GM12878 (cell line): ENCODE measurements at regions not wholly inside any gene's neighbourhood (a gene's known extent, or its start where the extent isn't known, plus 50 kb on each side); places are given as distances from the start of the nearest gene placed in this dataset.

Experiments
- ATF2 ChIP-seq: IDR thresholded peaks from 2 replicates; pipeline ENCODE4 v1.6.1; 2012; ENCODE audit warnings: low read length, inconsistent platforms
- BMI1 ChIP-seq: fragments of 450-650 bp; IDR thresholded peaks from 2 replicates; pipeline ENCODE4 v1.6.1; 2016; ENCODE audit warnings: mild to moderate bottlenecking, moderate library complexity, borderline replicate concordance
- CTCF ChIP-seq, 3 experiments: IDR thresholded peaks in 2 of 3; conservative IDR thresholded peaks in 1 of 3; 2 replicates each; pipeline ENCODE4 v1.5.1; 2011; ENCODE audit warnings: low read depth in 3 of 3, low read length in 3 of 3, mild to moderate bottlenecking in 3 of 3, control low read depth in 2 of 3, moderate library complexity in 2 of 3, inconsistent platforms in 1 of 3, mixed read lengths in 1 of 3; ENCODE audit not compliant: control insufficient read depth in 2 of 3, insufficient read depth in 1 of 3; ENCODE audit errors: extremely low read depth in 1 of 3
- EZH2 ChIP-seq: IDR thresholded peaks from 2 replicates; pipeline ENCODE4 v1.6.1; 2012; ENCODE audit warnings: low read depth, mild to moderate bottlenecking, control low read depth, inconsistent platforms, low read length, borderline replicate concordance; ENCODE audit not compliant: control insufficient read depth
- MXI1 ChIP-seq: fragments of 150-350 bp; IDR thresholded peaks from 2 replicates; pipeline ENCODE4 v1.6.1; 2011; ENCODE audit warnings: low read depth, mild to moderate bottlenecking, inconsistent platforms, low read length, improper control_type of control experiment
- NFYB ChIP-seq: IDR thresholded peaks from 2 replicates; pipeline ENCODE4 v1.6.1; 2011; ENCODE audit warnings: low read depth, mild to moderate bottlenecking, low read length, improper control_type of control experiment, moderate library complexity; ENCODE audit not compliant: insufficient read depth
- POLR2AphosphoS5 ChIP-seq: IDR thresholded peaks from 2 replicates; pipeline ENCODE4 v1.6.1; 2011; ENCODE audit warnings: mild to moderate bottlenecking, low read length, inconsistent platforms
- SREBF2 ChIP-seq: IDR thresholded peaks from 2 replicates; pipeline ENCODE4 v1.6.1; 2012; ENCODE audit warnings: mild to moderate bottlenecking, low read length
- TAF1 ChIP-seq: IDR thresholded peaks from 2 replicates; pipeline ENCODE4 v1.6.1; 2011; ENCODE audit warnings: mild to moderate bottlenecking, low read depth, low read length, borderline replicate concordance
- TARDBP ChIP-seq: IDR thresholded peaks from 2 replicates; pipeline ENCODE4 v1.6.1; 2016; ENCODE audit warnings: borderline replicate concordance

- TF ChIP-seq SREBF2 (no peak), NFYB (no peak), MXI1 (no peak), CTCF (IDR thresholded peaks at IDR 0.05 in 2 of 3, conservative IDR thresholded peaks at IDR 0.05 in 1 of 3; ENCODE audit: control insufficient read depth in 2 of 3, extremely low read depth in 1 of 3, insufficient read depth in 1 of 3, low read depth in 3 of 3, low read length in 3 of 3) (no peak), BMI1 (no peak), EZH2 (no peak), TAF1 (no peak), POLR2AphosphoS5 (no peak), TARDBP (no peak), ATF2 (no peak)
Observed at GRCh38 chr7:112933598-112933997, 143.4 kb upstream of the TMEM168 start.
